SKM-1 (cell line): ENCODE measurements at regions not wholly inside any gene's neighbourhood (a gene's known extent, or its start where the extent isn't known, plus 50 kb on each side); places are given as distances from the start of the nearest gene placed in this dataset.
"Not testable (repeated sequence)": the region's sequence is repeated elsewhere in the genome, so short reads cannot be mapped to it uniquely, and the experiment has no call there.

ENCODE experiments used
- DNase-seq: peaks from one replicate; lab custom pipeline; 2025; ENCODE audit not compliant: unreplicated experiment; lab: John Stamatoyannopoulos, UW

- DNase-seq, result not testable (repeated sequence)
Observed at GRCh38 chr2:89202518-89202917, 511.0 kb downstream of the RPIA start.

GRCh38 chr2:89205153-89205552 lies 513.7 kb downstream of the RPIA start:
- DNase-seq, result not testable (repeated sequence)

- DNase-seq, result not testable (repeated sequence)
Observed at GRCh38 chr2:89208144-89208932, 516.9 kb downstream of the RPIA start.

- DNase-seq, result not testable (repeated sequence)
Observed at GRCh38 chr2:89213151-89213550, 521.7 kb downstream of the RPIA start.

- not testable (repeated sequence) for DNase-seq
Observed at GRCh38 chr2:89213811-89214210, 522.3 kb downstream of the RPIA start.

GRCh38 chr2:89221474-89221873 lies 530.0 kb downstream of the RPIA start:
- DNase-seq, result not testable (repeated sequence)

- not testable (repeated sequence) for DNase-seq
Observed at GRCh38 chr2:89222063-89222732, 530.7 kb downstream of the RPIA start.

GRCh38 chr2:89224803-89225202 lies 533.3 kb downstream of the RPIA start:
- not testable (repeated sequence) for DNase-seq

- DNase-seq, result not testable (repeated sequence)
Observed at GRCh38 chr2:89229979-89230378, 538.5 kb downstream of the RPIA start.

GRCh38 chr2:89231241-89231640 lies 539.8 kb downstream of the RPIA start:
- DNase-seq, result not testable (repeated sequence)

GRCh38 chr2:89233931-89234330 lies 542.5 kb downstream of the RPIA start:
- not testable (repeated sequence) for DNase-seq

- DNase-seq, result not testable (repeated sequence)
Observed at GRCh38 chr2:89234818-89235466, 543.5 kb downstream of the RPIA start.

- not testable (repeated sequence) for DNase-seq
Observed at GRCh38 chr2:89236832-89237450, 545.5 kb downstream of the RPIA start.

GRCh38 chr2:89237783-89238182 lies 546.3 kb downstream of the RPIA start:
- not testable (repeated sequence) for DNase-seq

GRCh38 chr2:89243114-89243700 lies 551.7 kb downstream of the RPIA start:
- not testable (repeated sequence) for DNase-seq

GRCh38 chr2:89244407-89244806 lies 552.9 kb downstream of the RPIA start:
- DNase-seq, result not testable (repeated sequence)

GRCh38 chr2:89245478-89245877 lies 554.0 kb downstream of the RPIA start:
- DNase-seq, result not testable (repeated sequence)

- DNase-seq, result not testable (repeated sequence)
Observed at GRCh38 chr2:89246027-89246426, 554.6 kb downstream of the RPIA start.

- DNase-seq, result not testable (repeated sequence)
Observed at GRCh38 chr2:89246620-89247019, 555.1 kb downstream of the RPIA start.

GRCh38 chr2:89255013-89255412 lies 563.5 kb downstream of the RPIA start:
- DNase-seq, result not testable (repeated sequence)

- not testable (repeated sequence) for DNase-seq
Observed at GRCh38 chr2:89273443-89273842, 582.0 kb downstream of the RPIA start.
